HL-60/S4 (cell line): ENCODE measurements at regions not wholly inside any gene's neighbourhood (a gene's known extent, or its start where the extent isn't known, plus 50 kb on each side); places are given as distances from the start of the nearest gene placed in this dataset.
"Not testable (repeated sequence)": the region's sequence is repeated elsewhere in the genome, so short reads cannot be mapped to it uniquely, and the experiment has no call there.

Experiments used
- in situ Hi-C: fragments of 300-500 bp; cut with MboI; formaldehyde crosslinking; loops from 2 replicates; pipeline ENCODE4 v1.14.3; 2022; ENCODE audit warnings: low sequenced_read_pairs

- in situ Hi-C loops, result no loop called here
These were observed 133.7 kb upstream of the TNRC6C start for GRCh38 chr17:77824780-77825280.

GRCh38 chr17:77825621-77826020, 132.9 kb upstream of the TNRC6C start:
- in situ Hi-C loops, result no loop called here

GRCh38 chr17:77826132-77826873, 132.2 kb upstream of the TNRC6C start:
- in situ Hi-C loops, result no loop called here

GRCh38 chr17:77827039-77827438, 131.5 kb upstream of the TNRC6C start:
- in situ Hi-C loops, result no loop called here

GRCh38 chr17:77827511-77827910, 131.0 kb upstream of the TNRC6C start:
- in situ Hi-C loops, result no loop called here

- in situ Hi-C loops, result no loop called here
These were observed 129.6 kb upstream of the TNRC6C start for GRCh38 chr17:77828749-77829539.

GRCh38 chr17:77829843-77830799, 128.4 kb upstream of the TNRC6C start:
- in situ Hi-C loops, result no loop called here

GRCh38 chr17:77830816-77831473, 127.6 kb upstream of the TNRC6C start:
- in situ Hi-C loops, result no loop called here

- in situ Hi-C loops, result no loop called here
These were observed 126.9 kb upstream of the TNRC6C start for GRCh38 chr17:77831474-77832179.

- in situ Hi-C loops, result no loop called here
These were observed 126.3 kb upstream of the TNRC6C start for GRCh38 chr17:77832180-77832560.

GRCh38 chr17:77833769-77834168, 124.7 kb upstream of the TNRC6C start:
- in situ Hi-C loops, result no loop called here

GRCh38 chr17:77834170-77835115, 124.1 kb upstream of the TNRC6C start:
- in situ Hi-C loops, result no loop called here

- in situ Hi-C loops, result no loop called here
These were observed 121.9 kb upstream of the TNRC6C start for GRCh38 chr17:77836557-77837041.

- in situ Hi-C loops, result not testable (repeated sequence)
These were observed 121.4 kb upstream of the TNRC6C start for GRCh38 chr17:77837072-77837471.

GRCh38 chr17:77837917-77838316, 120.6 kb upstream of the TNRC6C start:
- in situ Hi-C loops, result no loop called here

- in situ Hi-C loops, result no loop called here
These were observed 119.5 kb upstream of the TNRC6C start for GRCh38 chr17:77838748-77839697.

GRCh38 chr17:77839698-77840512, 118.6 kb upstream of the TNRC6C start:
- in situ Hi-C loops, result no loop called here
